Chondrocyte (in vitro differentiated cells): ENCODE measurements at regions not wholly inside any gene's neighbourhood (a gene's known extent, or its start where the extent isn't known, plus 50 kb on each side); places are given as distances from the start of the nearest gene placed in this dataset.
A peak's percentile ranks its signal among the peaks of the same experiment; 100 is the strongest.

ENCODE experiments used
- DNase-seq: peaks from one replicate; pipeline ENCODE4 v3.0.0; 2021; ENCODE audit warnings: mixed read lengths, low spot score
- H3K27ac Mint-ChIP-seq: one replicate; pipeline ENCODE4 v1.8.0; 2021; ENCODE audit warnings: mild to moderate bottlenecking, moderate library complexity, mixed read lengths; ENCODE audit not compliant: unreplicated experiment
- H3K27me3 Mint-ChIP-seq: 2 replicates; pipeline ENCODE4 v1.8.0; 2021; ENCODE audit warnings: low read depth, mixed read lengths
- H3K36me3 Mint-ChIP-seq: 2 replicates; pipeline ENCODE4 v1.8.0; 2021; ENCODE audit warnings: low read depth, mixed read lengths
- H3K4me1 Mint-ChIP-seq: 2 replicates; pipeline ENCODE4 v1.8.0; 2021; ENCODE audit warnings: low read depth, mild to moderate bottlenecking, mixed read lengths
- H3K4me3 Mint-ChIP-seq: one replicate; pipeline ENCODE4 v1.8.0; 2021; ENCODE audit warnings: mild to moderate bottlenecking, moderate library complexity, mixed read lengths; ENCODE audit not compliant: unreplicated experiment
- H3K9me3 Mint-ChIP-seq: 2 replicates; pipeline ENCODE4 v1.8.0; 2021; ENCODE audit warnings: low read depth, mixed read lengths
- TF ChIP-seq, protein P1 (sequence below): fragments of 200-600 bp; sonication (generic); IDR thresholded peaks from 2 replicates; pipeline ENCODE4 v1.5.0; 2021; ENCODE audit warnings: antibody characterized with exemption, mild to moderate bottlenecking, moderate library complexity

- DNase-seq = no peak
- H3K27me3 Mint-ChIP-seq = no peaks in the 10 kb centered on the region
- TF ChIP-seq, protein P1, sequence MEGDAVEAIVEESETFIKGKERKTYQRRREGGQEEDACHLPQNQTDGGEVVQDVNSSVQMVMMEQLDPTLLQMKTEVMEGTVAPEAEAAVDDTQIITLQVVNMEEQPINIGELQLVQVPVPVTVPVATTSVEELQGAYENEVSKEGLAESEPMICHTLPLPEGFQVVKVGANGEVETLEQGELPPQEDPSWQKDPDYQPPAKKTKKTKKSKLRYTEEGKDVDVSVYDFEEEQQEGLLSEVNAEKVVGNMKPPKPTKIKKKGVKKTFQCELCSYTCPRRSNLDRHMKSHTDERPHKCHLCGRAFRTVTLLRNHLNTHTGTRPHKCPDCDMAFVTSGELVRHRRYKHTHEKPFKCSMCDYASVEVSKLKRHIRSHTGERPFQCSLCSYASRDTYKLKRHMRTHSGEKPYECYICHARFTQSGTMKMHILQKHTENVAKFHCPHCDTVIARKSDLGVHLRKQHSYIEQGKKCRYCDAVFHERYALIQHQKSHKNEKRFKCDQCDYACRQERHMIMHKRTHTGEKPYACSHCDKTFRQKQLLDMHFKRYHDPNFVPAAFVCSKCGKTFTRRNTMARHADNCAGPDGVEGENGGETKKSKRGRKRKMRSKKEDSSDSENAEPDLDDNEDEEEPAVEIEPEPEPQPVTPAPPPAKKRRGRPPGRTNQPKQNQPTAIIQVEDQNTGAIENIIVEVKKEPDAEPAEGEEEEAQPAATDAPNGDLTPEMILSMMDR = no peak
- H3K36me3 Mint-ChIP-seq = peaks cover 4% of the 10 kb centered on the region
- H3K4me1 Mint-ChIP-seq = peaks cover 12% of the 10 kb centered on the region
- H3K9me3 Mint-ChIP-seq = no peaks in the 10 kb centered on the region
- H3K4me3 Mint-ChIP-seq = no peak overlapping the region
- H3K27ac Mint-ChIP-seq = no peak overlapping the region
Observed at GRCh38 chr12:59097876-59098275, 177.6 kb upstream of the LRIG3 start.

GRCh38 chr12:59096246-59096645, 175.9 kb upstream of the LRIG3 start:
- TF ChIP-seq, protein P1 = no peak
- Mint-ChIP-seq H3K27me3 (no peaks in the 10 kb centered on the region), H3K9me3 (no peaks in the 10 kb centered on the region), H3K4me3 (no peak overlapping the region), H3K36me3 (peaks cover 4% of the 10 kb centered on the region), H3K4me1 (peaks cover 17% of the 10 kb centered on the region), H3K27ac (no peak overlapping the region)
- DNase-seq = no peak

GRCh38 chr12:59093073-59093772, 172.9 kb upstream of the LRIG3 start:
- H3K27ac Mint-ChIP-seq = peak overlapping the region; percentile 51
- H3K4me3 Mint-ChIP-seq = no peak overlapping the region
- H3K4me1 Mint-ChIP-seq = peaks cover 25% of the 10 kb centered on the region
- no peaks in the 10 kb centered on the region for H3K9me3 Mint-ChIP-seq
- TF ChIP-seq, protein P1 = no peak
- no peak for DNase-seq
- no peaks in the 10 kb centered on the region for H3K27me3 Mint-ChIP-seq
- peaks cover 4% of the 10 kb centered on the region for H3K36me3 Mint-ChIP-seq

GRCh38 chr12:59088673-59089072, 168.4 kb upstream of the LRIG3 start:
- Mint-ChIP-seq H3K4me1 (peaks cover 69% of the 10 kb centered on the region), H3K27me3 (no peaks in the 10 kb centered on the region), H3K36me3 (no peaks in the 10 kb centered on the region), H3K9me3 (no peaks in the 10 kb centered on the region), H3K27ac (peak overlapping the region; percentile 83), H3K4me3 (no peak overlapping the region)
- TF ChIP-seq, protein P1 = no peak
- DNase-seq = no peak

DNA sequence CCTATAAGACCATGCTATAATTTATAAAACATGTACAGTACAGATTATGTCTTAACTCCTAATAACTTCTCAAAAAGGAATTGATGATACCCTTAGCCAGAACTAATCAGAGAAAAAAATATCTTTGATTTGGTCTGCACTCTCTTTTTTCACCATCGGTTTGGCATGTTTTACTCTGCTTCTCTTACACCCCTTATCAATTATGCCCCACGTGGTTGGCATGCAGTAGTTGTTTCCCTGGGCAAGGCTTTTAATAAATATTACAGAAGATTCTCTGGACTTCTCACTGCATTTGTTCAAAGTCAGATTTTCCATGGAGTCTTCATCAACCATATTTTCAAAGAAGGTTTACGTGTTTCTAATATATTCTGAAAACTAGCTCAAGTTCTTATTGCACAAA, 167.4 kb upstream of the LRIG3 start:
- Mint-ChIP-seq H3K27ac (peak overlapping the region; percentile 42), H3K9me3 (no peaks in the 10 kb centered on the region), H3K27me3 (no peaks in the 10 kb centered on the region), H3K4me1 (peaks cover 62% of the 10 kb centered on the region), H3K4me3 (no peak overlapping the region), H3K36me3 (no peaks in the 10 kb centered on the region)
- no peak for DNase-seq
- TF ChIP-seq, protein P1 = no peak
